Ovary (tissue), 7 donors: ENCODE measurements at regions not wholly inside any gene's neighbourhood (a gene's known extent, or its start where the extent isn't known, plus 50 kb on each side); places are given as distances from the start of the nearest gene placed in this dataset.
"Not testable (repeated sequence)": the region's sequence is repeated elsewhere in the genome, so short reads cannot be mapped to it uniquely, and the experiment has no call there.

Source experiments
- DNase-seq, 5 donors: peaks; one replicate each; pipeline ENCODE4 v3.0.0-alpha.2; 2019 to 2020
- H3K27ac ChIP-seq, 2 donors: fragments of 200-600 bp; one replicate each; pipeline versions ENCODE4 v1.5.1 to v1.8.0; 2019 to 2022
- H3K27me3 ChIP-seq: fragments of 200-600 bp; one replicate; pipeline ENCODE4 v1.8.0; 2022
- H3K36me3 ChIP-seq: fragments of 200-600 bp; sonication (generic); one replicate; pipeline ENCODE4 v1.5.1; 2019
- H3K4me1 ChIP-seq: one replicate; pipeline ENCODE4 v1.8.1; 2013; ENCODE audit warnings: mild to moderate bottlenecking, moderate library complexity; ENCODE audit not compliant: insufficient read depth
- H3K4me3 ChIP-seq: fragments of 200-600 bp; sonication (generic); one replicate; pipeline ENCODE4 v1.5.1; 2017
- H3K9me3 ChIP-seq, 2 donors: fragments of 200-600 bp in 1 of 2; sonication (generic) in 1 of 2; one replicate each; pipeline versions ENCODE4 v1.5.1 to v1.8.1; 2013 to 2019; ENCODE audit warnings: mild to moderate bottlenecking in 1 of 2, moderate library complexity in 1 of 2
- EP300 ChIP-seq: sonication (generic); formaldehyde crosslinking; IDR thresholded peaks from one replicate; pipeline ENCODE4 v1.6.1; 2017; ENCODE audit warnings: antibody characterized with exemption
- POLR2A ChIP-seq: fragments of 450-650 bp; IDR thresholded peaks from one replicate; pipeline ENCODE4 v1.6.1; 2017; ENCODE audit warnings: antibody characterized with exemption, mild to moderate bottlenecking, moderate library complexity
- WGBS, 3 donors: extraction: QIAGEN DNeasy Blood & Tissue Kit in 1 of 3; methylation state at CpG; one replicate each; pipeline versions ENCODE4 v1.1.5 to v1.1.7; 2013 to 2017; 5-methylcytosine and 5-hydroxymethylcytosine counted together
- intact Hi-C, 4 donors: fragments of 100-400 bp; cut with DNase I; formaldehyde crosslinking; loops; one replicate each; pipeline versions ENCODE4 v1.11.0 to v1.15.1; 2022 to 2023
- TF ChIP-seq, protein P1 (sequence below), 3 donors: fragments of 450-650 bp in 2 of 3; fragments of 200-600 bp in 1 of 3; IDR thresholded peaks; one replicate each; pipeline versions ENCODE4 v1.5.1 to v1.8.0; 2016 to 2022; ENCODE audit warnings: antibody characterized with exemption in 3 of 3, mild to moderate bottlenecking in 1 of 3
- donor health status: DM: no; HTN: no; CAD: no; lungs with moderate emphysema.
- donor health status: DM: no; HTN: no; CAD: no.
- donor health status: Bipolar disorder and iron deficiency.
- donor health status: DM: no; HTN: no; CAD: no.
- donor health status: DM: yes; HTN: yes; CAD: no.

DNA sequence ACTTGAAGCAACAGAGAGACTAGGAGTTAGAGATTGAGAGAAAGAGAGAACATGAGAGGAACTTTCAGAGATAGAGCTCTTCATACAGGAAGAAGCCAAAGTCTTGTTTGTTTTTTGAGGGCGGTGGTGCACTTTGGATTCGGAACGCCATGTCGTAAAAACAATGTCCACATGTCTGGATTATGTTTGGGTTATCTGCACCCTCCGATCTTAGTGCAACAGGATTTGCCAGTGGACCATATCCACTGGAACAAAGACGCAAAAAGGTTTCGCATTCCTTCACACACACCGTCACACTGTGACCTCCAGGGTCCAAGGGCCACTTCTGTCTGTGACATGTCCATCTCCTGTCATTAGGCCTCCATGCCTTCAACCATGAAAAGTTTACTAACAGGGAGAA, 141.8 kb upstream of the ATP11B start:
- intact Hi-C loops: no loop called here
- DNase-seq: no peak
- Histone ChIP-seq H3K36me3 (no peaks in the 10 kb centered on the region), H3K9me3 (no peaks in the 10 kb centered on the region), H3K27me3 (no peaks in the 10 kb centered on the region), H3K4me1 (no peaks in the 10 kb centered on the region), H3K4me3 (no peak overlapping the region), H3K27ac (no peak overlapping the region)
- 65 to 66% (median 66%) methylated on average over 8 of the region's 8 CpGs for WGBS, 3 donors
- TF ChIP-seq, protein P1, sequence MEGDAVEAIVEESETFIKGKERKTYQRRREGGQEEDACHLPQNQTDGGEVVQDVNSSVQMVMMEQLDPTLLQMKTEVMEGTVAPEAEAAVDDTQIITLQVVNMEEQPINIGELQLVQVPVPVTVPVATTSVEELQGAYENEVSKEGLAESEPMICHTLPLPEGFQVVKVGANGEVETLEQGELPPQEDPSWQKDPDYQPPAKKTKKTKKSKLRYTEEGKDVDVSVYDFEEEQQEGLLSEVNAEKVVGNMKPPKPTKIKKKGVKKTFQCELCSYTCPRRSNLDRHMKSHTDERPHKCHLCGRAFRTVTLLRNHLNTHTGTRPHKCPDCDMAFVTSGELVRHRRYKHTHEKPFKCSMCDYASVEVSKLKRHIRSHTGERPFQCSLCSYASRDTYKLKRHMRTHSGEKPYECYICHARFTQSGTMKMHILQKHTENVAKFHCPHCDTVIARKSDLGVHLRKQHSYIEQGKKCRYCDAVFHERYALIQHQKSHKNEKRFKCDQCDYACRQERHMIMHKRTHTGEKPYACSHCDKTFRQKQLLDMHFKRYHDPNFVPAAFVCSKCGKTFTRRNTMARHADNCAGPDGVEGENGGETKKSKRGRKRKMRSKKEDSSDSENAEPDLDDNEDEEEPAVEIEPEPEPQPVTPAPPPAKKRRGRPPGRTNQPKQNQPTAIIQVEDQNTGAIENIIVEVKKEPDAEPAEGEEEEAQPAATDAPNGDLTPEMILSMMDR (IDR thresholded peaks at IDR 0.05): no peak
- TF ChIP-seq EP300 (no peak), POLR2A (no peak)

DNA sequence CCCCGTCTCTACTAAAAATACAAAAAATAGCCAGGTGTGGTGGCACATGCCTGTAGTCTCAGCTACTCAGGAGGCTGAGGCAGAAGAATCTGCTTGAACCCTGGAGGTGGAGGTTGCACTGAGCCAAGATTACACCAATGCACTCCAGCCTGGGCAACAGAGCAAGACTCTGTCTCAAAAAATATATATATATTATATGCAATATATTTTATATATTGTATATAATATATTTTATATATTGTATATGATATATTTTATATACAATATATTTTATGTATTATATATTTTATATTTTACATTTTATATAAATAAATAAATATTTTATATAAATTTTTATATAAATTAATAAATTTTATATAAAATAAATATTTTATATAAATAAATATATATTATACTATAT, 140.2 kb upstream of the ATP11B start:
- DNase-seq, H3K4me1 ChIP-seq, H3K27ac ChIP-seq, H3K9me3 ChIP-seq, H3K4me3 ChIP-seq, H3K36me3 ChIP-seq, H3K27me3 ChIP-seq, intact Hi-C loops: not testable (repeated sequence)
- WGBS, 3 donors: 88 to 97% (median 91%) methylated on average over 1 of the region's 1 CpG

- WGBS, 3 donors: 77 to 91% (median 82%) methylated on average over 3 of the region's 3 CpGs
- Histone ChIP-seq H3K36me3 (no peaks in the 10 kb centered on the region), H3K4me1 (no peaks in the 10 kb centered on the region), H3K9me3 (no peaks in the 10 kb centered on the region), H3K27me3 (no peaks in the 10 kb centered on the region), H3K27ac (no peak overlapping the region), H3K4me3 (no peak overlapping the region)
- TF ChIP-seq POLR2A (no peak), EP300 (no peak)
- intact Hi-C loops: no loop called here
- DNase-seq: no peak
These were observed 124.8 kb upstream of the ATP11B start for GRCh38 chr3:182668541-182668940.

DNA sequence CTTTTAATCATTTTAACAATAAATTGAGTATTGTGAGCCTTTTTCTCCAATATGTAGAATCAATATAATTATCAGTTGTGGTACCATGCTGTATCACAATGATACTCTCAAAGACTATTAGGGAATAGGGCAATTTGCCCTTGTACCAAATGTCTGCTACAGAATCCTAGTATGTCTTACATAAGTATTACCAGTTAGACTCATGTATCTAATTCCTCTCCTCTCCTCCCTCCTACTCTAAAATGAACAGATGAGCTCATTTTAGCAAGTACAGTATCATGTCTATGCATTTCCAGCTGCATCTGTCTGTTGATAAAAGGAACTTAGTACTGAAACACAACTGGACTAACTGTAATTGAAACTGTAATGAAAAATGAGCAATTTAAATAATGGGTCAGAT, 124.3 kb upstream of the ATP11B start:
- Histone ChIP-seq H3K27me3 (no peaks in the 10 kb centered on the region), H3K27ac (no peak overlapping the region), H3K4me3 (no peak overlapping the region), H3K36me3 (no peaks in the 10 kb centered on the region), H3K4me1 (no peaks in the 10 kb centered on the region), H3K9me3 (no peaks in the 10 kb centered on the region)
- no peak for DNase-seq
- TF ChIP-seq POLR2A (no peak), EP300 (no peak)
- TF ChIP-seq, protein P1 (IDR thresholded peaks at IDR 0.05): no peak
- intact Hi-C loops: no loop called here

DNA sequence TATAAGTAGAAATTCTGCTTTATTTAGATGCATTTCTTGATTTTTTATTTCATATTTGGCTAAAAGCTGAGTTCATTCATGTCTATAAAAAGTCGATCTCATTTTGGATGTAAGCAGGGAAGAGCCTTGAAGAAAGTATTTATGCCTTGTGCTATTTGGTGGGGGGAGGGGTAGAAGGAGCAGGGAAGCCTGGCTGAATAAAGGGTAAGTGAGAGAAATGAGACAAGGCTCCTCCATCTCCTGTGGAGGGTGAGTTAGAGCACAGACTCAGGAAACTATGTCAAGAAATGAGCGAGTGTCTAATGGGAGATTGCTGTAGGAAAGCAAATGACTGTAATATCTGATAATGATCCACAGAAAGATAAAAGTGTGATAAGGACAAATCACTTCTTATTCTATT, 121.8 kb upstream of the ATP11B start:
- intact Hi-C loops: loop anchor here in 1 of 4 donors (10.0 kb wide), 1 partner anchor 957 kb away; the partner anchor contains the start of gene SOX2
- Histone ChIP-seq H3K27me3 (no peaks in the 10 kb centered on the region), H3K27ac (no peak overlapping the region), H3K4me1 (no peaks in the 10 kb centered on the region), H3K36me3 (no peaks in the 10 kb centered on the region), H3K4me3 (no peak overlapping the region), H3K9me3 (no peaks in the 10 kb centered on the region)
- DNase-seq: no peak
- TF ChIP-seq, protein P1 (IDR thresholded peaks at IDR 0.05): no peak
- no peak for TF ChIP-seq EP300
- no peak for TF ChIP-seq POLR2A
- whole genome bisulfite sequencing, 3 donors: 57 to 68% (median 67%) methylated on average over 2 of the region's 2 CpGs

- Histone ChIP-seq H3K27ac (no peak overlapping the region), H3K27me3 (no peaks in the 10 kb centered on the region), H3K4me1 (no peaks in the 10 kb centered on the region), H3K36me3 (no peaks in the 10 kb centered on the region), H3K9me3 (no peaks in the 10 kb centered on the region), H3K4me3 (no peak overlapping the region)
- TF ChIP-seq EP300 (no peak), POLR2A (no peak)
- TF ChIP-seq, protein P1 (IDR thresholded peaks at IDR 0.05): no peak
- intact Hi-C loops: loop anchor here in 1 of 4 donors (10.0 kb wide), 1 partner anchor 957 kb away; the partner anchor contains the start of gene SOX2
- DNase-seq: no peak
- 43 to 50% (median 48%) methylated on average over 5 of the region's 5 CpGs for WGBS, 3 donors
These were observed 121.4 kb upstream of the ATP11B start for GRCh38 chr3:182671942-182672341.
